ENCODE measurements at regions not wholly inside any gene's neighbourhood (a gene's known extent, or its start where the extent isn't known, plus 50 kb on each side); places are given as distances from the start of the nearest gene placed in this dataset.

DNA sequence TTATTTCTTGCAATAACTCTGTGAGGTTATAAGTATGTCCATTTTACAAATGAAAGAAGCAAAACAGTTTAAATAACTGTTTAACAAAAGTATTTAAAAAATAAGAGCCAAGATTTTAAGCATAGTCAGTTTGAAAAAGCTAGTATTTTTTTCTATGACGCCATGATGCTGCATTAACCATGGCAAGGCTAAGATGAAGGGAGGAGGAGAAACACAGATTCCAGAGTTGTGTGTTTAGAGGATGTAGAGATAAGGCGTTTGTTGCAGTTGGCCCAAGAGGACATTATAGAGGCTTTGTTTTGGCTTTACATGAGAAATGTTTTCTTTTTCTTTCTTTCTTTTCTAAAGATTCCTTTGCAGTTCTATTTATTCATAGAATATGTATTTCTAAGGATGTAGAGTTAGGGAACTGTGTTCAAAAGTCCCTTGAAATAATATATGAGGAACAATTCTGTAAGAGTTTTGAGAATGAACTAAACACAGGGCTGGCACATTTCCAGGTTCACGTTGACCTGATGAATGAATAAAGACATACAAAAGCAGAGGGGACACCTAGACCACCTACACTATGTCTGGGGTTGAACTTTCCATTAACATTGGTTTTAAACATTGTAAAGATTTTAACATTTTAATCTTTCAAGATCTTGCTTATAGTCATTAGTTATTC is 244.2 kb downstream of the KCNS3 start (continued):
- TF ChIP-seq ZSCAN30 (tag by site-specific recombination; IDR thresholded peaks at IDR 0.05) = no peak
- no peak for TF ChIP-seq ZNF596 (tag by site-specific recombination; IDR thresholded peaks at IDR 0.05)
- TF ChIP-seq ZNF513 (tag by site-specific recombination; IDR thresholded peaks at IDR 0.05) = no peak
- TF ChIP-seq ZNF549 (tag by site-specific recombination; IDR thresholded peaks at IDR 0.05) = no peak

GRCh38 chr2:18119883-18120282 is 241.4 kb downstream of the KCNS3 start:
- Histone ChIP-seq H3K36me3 (ENCODE audit: control insufficient read depth in 2 of 2, insufficient read depth in 1 of 2, low read length in 2 of 2) (no peaks in the 10 kb centered on the region), H3K9me3 (ENCODE audit: control insufficient read depth, insufficient read depth, low read depth, low read length) (no peaks in the 10 kb centered on the region), H3K4me1 (ENCODE audit: control insufficient read depth, insufficient read depth, low read length) (no peaks in the 10 kb centered on the region; the same call in 1 of the 2 replicates), H3K27ac (ENCODE audit: extremely low read depth, low read depth, low read length) (no peak overlapping the region), H3K4me3 (ENCODE audit: low read depth, low read length) (no peak overlapping the region)
- ChIA-PET POLR2A (no interaction called here), CTCF (interaction anchor here (0.7 to 1.6 kb wide), 4 partner anchors 37 to 1048 kb away, joined by 3 to 4 read pairs (median 3); partner anchors contain the start of gene KCNS3)
- TF ChIP-seq ZNF23 (tag by site-specific recombination; IDR thresholded peaks at IDR 0.05; ENCODE audit: borderline replicate concordance) (no peak), PATZ1 (tag by site-specific recombination; IDR thresholded peaks at IDR 0.05) (no peak), ZNF114 (tag by site-specific recombination; IDR thresholded peaks at IDR 0.05) (no peak), REPIN1 (tag by site-specific recombination; IDR thresholded peaks at IDR 0.05; ENCODE audit: low read depth) (no peak), ZNF138 (tag by site-specific recombination; IDR thresholded peaks at IDR 0.05; ENCODE audit: borderline replicate concordance) (no peak)
- TF ChIP-seq, protein P1, sequence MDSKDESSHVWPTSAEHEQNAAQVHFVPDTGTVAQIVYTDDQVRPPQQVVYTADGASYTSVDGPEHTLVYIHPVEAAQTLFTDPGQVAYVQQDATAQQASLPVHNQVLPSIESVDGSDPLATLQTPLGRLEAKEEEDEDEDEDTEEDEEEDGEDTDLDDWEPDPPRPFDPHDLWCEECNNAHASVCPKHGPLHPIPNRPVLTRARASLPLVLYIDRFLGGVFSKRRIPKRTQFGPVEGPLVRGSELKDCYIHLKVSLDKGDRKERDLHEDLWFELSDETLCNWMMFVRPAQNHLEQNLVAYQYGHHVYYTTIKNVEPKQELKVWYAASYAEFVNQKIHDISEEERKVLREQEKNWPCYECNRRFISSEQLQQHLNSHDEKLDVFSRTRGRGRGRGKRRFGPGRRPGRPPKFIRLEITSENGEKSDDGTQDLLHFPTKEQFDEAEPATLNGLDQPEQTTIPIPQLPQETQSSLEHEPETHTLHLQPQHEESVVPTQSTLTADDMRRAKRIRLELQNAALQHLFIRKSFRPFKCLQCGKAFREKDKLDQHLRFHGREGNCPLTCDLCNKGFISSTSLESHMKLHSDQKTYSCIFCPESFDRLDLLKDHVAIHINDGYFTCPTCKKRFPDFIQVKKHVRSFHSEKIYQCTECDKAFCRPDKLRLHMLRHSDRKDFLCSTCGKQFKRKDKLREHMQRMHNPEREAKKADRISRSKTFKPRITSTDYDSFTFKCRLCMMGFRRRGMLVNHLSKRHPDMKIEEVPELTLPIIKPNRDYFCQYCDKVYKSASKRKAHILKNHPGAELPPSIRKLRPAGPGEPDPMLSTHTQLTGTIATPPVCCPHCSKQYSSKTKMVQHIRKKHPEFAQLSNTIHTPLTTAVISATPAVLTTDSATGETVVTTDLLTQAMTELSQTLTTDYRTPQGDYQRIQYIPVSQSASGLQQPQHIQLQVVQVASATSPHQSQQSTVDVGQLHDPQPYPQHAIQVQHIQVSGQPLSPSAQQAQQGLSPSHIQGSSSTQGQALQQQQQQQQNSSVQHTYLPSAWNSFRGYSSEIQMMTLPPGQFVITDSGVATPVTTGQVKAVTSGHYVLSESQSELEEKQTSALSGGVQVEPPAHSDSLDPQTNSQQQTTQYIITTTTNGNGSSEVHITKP (tag by site-specific recombination; IDR thresholded peaks at IDR 0.05) = no peak

DNA sequence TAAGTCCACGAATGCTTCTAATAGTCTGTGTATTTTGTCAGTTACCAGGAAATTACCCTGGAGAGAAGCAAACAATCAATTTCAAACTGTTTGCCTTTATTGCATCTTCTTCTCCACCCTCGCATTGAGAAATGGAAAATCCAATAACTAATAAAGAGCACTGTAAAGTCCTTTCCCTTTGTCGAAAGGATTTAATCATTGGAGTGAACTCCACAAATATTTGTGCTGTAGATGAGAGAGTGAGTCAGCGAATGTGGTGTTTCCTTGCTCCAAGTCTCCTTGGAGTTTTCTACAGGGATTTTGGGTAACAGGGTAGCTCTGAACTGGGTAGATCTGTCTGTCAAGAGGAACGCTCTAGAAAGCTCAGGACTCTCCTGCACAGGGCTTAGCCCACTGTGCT is 240.2 kb downstream of the KCNS3 start:
- Histone ChIP-seq H3K9me3 (ENCODE audit: control insufficient read depth, insufficient read depth, low read depth, low read length) (no peaks in the 10 kb centered on the region), H3K36me3 (ENCODE audit: control insufficient read depth in 2 of 2, insufficient read depth in 1 of 2, low read length in 2 of 2) (no peaks in the 10 kb centered on the region), H3K4me1 (ENCODE audit: control insufficient read depth, insufficient read depth, low read length) (no peaks in the 10 kb centered on the region; the same call in 1 of the 2 replicates), H3K27ac (ENCODE audit: extremely low read depth, low read depth, low read length) (no peak overlapping the region), H3K4me3 (ENCODE audit: low read depth, low read length) (no peak overlapping the region)
- ChIA-PET POLR2A (no interaction called here), CTCF (interaction anchor here (0.7 to 1.5 kb wide), 3 partner anchors 10 to 28 kb away, joined by 3 read pairs; no protein-coding TSS in a partner anchor)
- TF ChIP-seq ZNF366 (tag by site-specific recombination; conservative IDR thresholded peaks at IDR 0.05) (no peak), KLF17 (tag by site-specific recombination; IDR thresholded peaks at IDR 0.05) (no peak), ZNF169 (tag by site-specific recombination; IDR thresholded peaks at IDR 0.05) (no peak), ZNF830 (tag by site-specific recombination; IDR thresholded peaks at IDR 0.05; ENCODE audit: low read depth) (no peak), KLF10 (tag by site-specific recombination; IDR thresholded peaks at IDR 0.05) (no peak), ZNF660 (tag by site-specific recombination; IDR thresholded peaks at IDR 0.05) (no peak), ZNF24 (tag by site-specific recombination; IDR thresholded peaks at IDR 0.05) (no peak), ZNF311 (tag by site-specific recombination; IDR thresholded peaks at IDR 0.05; ENCODE audit: borderline replicate concordance) (no peak), ZNF354C (tag by site-specific recombination; IDR thresholded peaks at IDR 0.05; ENCODE audit: borderline replicate concordance, low read depth) (no peak)
- TF ChIP-seq, protein P2, sequence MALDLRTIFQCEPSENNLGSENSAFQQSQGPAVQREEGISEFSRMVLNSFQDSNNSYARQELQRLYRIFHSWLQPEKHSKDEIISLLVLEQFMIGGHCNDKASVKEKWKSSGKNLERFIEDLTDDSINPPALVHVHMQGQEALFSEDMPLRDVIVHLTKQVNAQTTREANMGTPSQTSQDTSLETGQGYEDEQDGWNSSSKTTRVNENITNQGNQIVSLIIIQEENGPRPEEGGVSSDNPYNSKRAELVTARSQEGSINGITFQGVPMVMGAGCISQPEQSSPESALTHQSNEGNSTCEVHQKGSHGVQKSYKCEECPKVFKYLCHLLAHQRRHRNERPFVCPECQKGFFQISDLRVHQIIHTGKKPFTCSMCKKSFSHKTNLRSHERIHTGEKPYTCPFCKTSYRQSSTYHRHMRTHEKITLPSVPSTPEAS (tag by site-specific recombination; IDR thresholded peaks at IDR 0.05) = no peak

Data from HEK293 (cell line).